ENCODE measurements at regions not wholly inside any gene's neighbourhood (a gene's known extent, or its start where the extent isn't known, plus 50 kb on each side); places are given as distances from the start of the nearest gene placed in this dataset.

- TF ChIP-seq CTCF (IDR thresholded peaks at IDR 0.05; ENCODE audit: low read depth, low read length): no peak
- TF ChIP-seq EZH2phosphoT487 (IDR thresholded peaks at IDR 0.05; ENCODE audit: low read depth): no peak
Measured at GRCh38 chr2:155218292-155218924, 519.9 kb downstream of the KCNJ3 start.
